DOHH2 (cell line): ENCODE measurements at regions not wholly inside any gene's neighbourhood (a gene's known extent, or its start where the extent isn't known, plus 50 kb on each side); places are given as distances from the start of the nearest gene placed in this dataset.

Experiments
- H3F3A ChIP-seq: fragments of 200-600 bp; sonication (generic), shearing (Covaris generic); 2 replicates; pipeline ENCODE4 v1.6.0; 2016; ENCODE audit warnings: antibody characterized with exemption, mild to moderate bottlenecking; ENCODE audit not compliant: control insufficient read depth, insufficient read depth
- H3K27ac ChIP-seq: fragments of 200-600 bp; sonication (generic); 2 replicates; pipeline ENCODE4 v1.5.1; 2014; ENCODE audit warnings: low read depth, mild to moderate bottlenecking, low read length, moderate library complexity
- H3K27me3 ChIP-seq: fragments of 200-600 bp; sonication (generic); 2 replicates; pipeline ENCODE4 v1.6.1; 2014; ENCODE audit warnings: mild to moderate bottlenecking, low read length, mixed read lengths; ENCODE audit not compliant: control insufficient read depth
- H3K36me3 ChIP-seq: fragments of 200-600 bp; sonication (generic); 2 replicates; pipeline ENCODE4 v1.6.1; 2014; ENCODE audit warnings: mild to moderate bottlenecking, low read length, moderate library complexity, mixed read lengths; ENCODE audit not compliant: control insufficient read depth
- H3K4me1 ChIP-seq: fragments of 200-600 bp; sonication (generic); 2 replicates; pipeline ENCODE4 v1.6.1; 2014; ENCODE audit warnings: mild to moderate bottlenecking, low read length, mixed read lengths; ENCODE audit not compliant: control insufficient read depth
- H3K4me2 ChIP-seq: fragments of 200-600 bp; sonication (generic); 2 replicates; pipeline ENCODE4 v1.6.0; 2014; ENCODE audit warnings: mild to moderate bottlenecking, low read length, moderate library complexity
- H3K4me3 ChIP-seq: fragments of 200-600 bp; sonication (generic); 2 replicates; pipeline ENCODE4 v1.5.1; 2014; ENCODE audit warnings: mild to moderate bottlenecking, low read length, mixed read lengths
- H3K79me2 ChIP-seq: fragments of 200-600 bp; sonication (generic); 2 replicates; pipeline ENCODE4 v1.6.1; 2014; ENCODE audit warnings: mild to moderate bottlenecking, low read length, mixed read lengths; ENCODE audit not compliant: control insufficient read depth
- H3K9me2 ChIP-seq: fragments of 200-600 bp; sonication (generic); replicated peaks from 2 replicates; pipeline ENCODE4 v1.6.1; 2014; ENCODE audit warnings: mild to moderate bottlenecking, low read length, mixed read lengths; ENCODE audit not compliant: control insufficient read depth
- H3K9me3 ChIP-seq: fragments of 200-600 bp; sonication (generic); 2 replicates; pipeline ENCODE4 v1.6.1; 2014; ENCODE audit warnings: antibody characterized with exemption, low read length, mixed read lengths; ENCODE audit not compliant: control insufficient read depth, insufficient read depth
- H4K20me1 ChIP-seq: fragments of 200-600 bp; sonication (generic); 2 replicates; pipeline ENCODE4 v1.6.0; 2014; ENCODE audit warnings: low read depth, mild to moderate bottlenecking, antibody characterized with exemption, low read length, moderate library complexity; ENCODE audit not compliant: control insufficient read depth, insufficient read depth
- CTCF ChIP-seq: fragments of 200-600 bp; sonication (generic); IDR thresholded peaks from one replicate; pipeline ENCODE4 v1.5.1; 2014; ENCODE audit warnings: antibody characterized with exemption, mild to moderate bottlenecking, low read depth, low read length; ENCODE audit not compliant: poor library complexity, severe bottlenecking
- EZH2phosphoT487 ChIP-seq: fragments of 200-600 bp; sonication (generic); IDR thresholded peaks from 2 replicates; pipeline ENCODE4 v1.6.1; 2017; ENCODE audit warnings: borderline replicate concordance, mild to moderate bottlenecking, antibody characterized with exemption, low read length, moderate library complexity, mixed read lengths

- Histone ChIP-seq H3K9me2 (no peaks in the 10 kb centered on the region), H3K27me3 (peaks cover 10% of the 10 kb centered on the region), H3K27ac (no peak overlapping the region), H3K79me2 (no peaks in the 10 kb centered on the region), H3K4me1 (no peaks in the 10 kb centered on the region), H3K9me3 (no peaks in the 10 kb centered on the region), H4K20me1 (no peaks in the 10 kb centered on the region), H3K4me2 (no peak overlapping the region), H3K36me3 (no peaks in the 10 kb centered on the region), H3F3A (no peaks in the 10 kb centered on the region), H3K4me3 (no peak overlapping the region)
- TF ChIP-seq CTCF, result no peak
- TF ChIP-seq EZH2phosphoT487, result no peak
Measured at GRCh38 chr11:122509899-122510298, 145.6 kb upstream of the UBASH3B start.

GRCh38 chr11:122509091-122509490 lies 146.4 kb upstream of the UBASH3B start:
- Histone ChIP-seq H3F3A (no peaks in the 10 kb centered on the region), H3K4me2 (no peak overlapping the region), H3K27me3 (peaks cover 14% of the 10 kb centered on the region), H3K9me2 (no peaks in the 10 kb centered on the region), H3K36me3 (no peaks in the 10 kb centered on the region), H4K20me1 (no peaks in the 10 kb centered on the region), H3K4me3 (no peak overlapping the region), H3K27ac (no peak overlapping the region), H3K4me1 (no peaks in the 10 kb centered on the region), H3K79me2 (no peaks in the 10 kb centered on the region), H3K9me3 (no peaks in the 10 kb centered on the region)
- TF ChIP-seq CTCF (no peak), EZH2phosphoT487 (no peak)

GRCh38 chr11:122505304-122506006 lies 150.1 kb upstream of the UBASH3B start:
- Histone ChIP-seq H3F3A (no peaks in the 10 kb centered on the region), H3K9me2 (no peaks in the 10 kb centered on the region), H3K36me3 (no peaks in the 10 kb centered on the region), H3K9me3 (no peaks in the 10 kb centered on the region), H3K4me2 (no peak overlapping the region), H3K4me3 (no peak overlapping the region), H3K27me3 (peaks cover 14% of the 10 kb centered on the region), H3K79me2 (no peaks in the 10 kb centered on the region), H4K20me1 (no peaks in the 10 kb centered on the region), H3K4me1 (no peaks in the 10 kb centered on the region), H3K27ac (no peak overlapping the region)
- TF ChIP-seq EZH2phosphoT487 (no peak), CTCF (peak; percentile 75)
